GM13977 (cell line): ENCODE measurements at regions not wholly inside any gene's neighbourhood (a gene's known extent, or its start where the extent isn't known, plus 50 kb on each side); places are given as distances from the start of the nearest gene placed in this dataset.

Source experiments
- DNase-seq: peaks from one replicate; pipeline ENCODE4 v3.0.0; 2012; ENCODE audit warnings: low spot score
- CTCF ChIP-seq: IDR thresholded peaks from 2 replicates; pipeline ENCODE4 v1.5.1; 2012; ENCODE audit warnings: mild to moderate bottlenecking, control low read depth; ENCODE audit not compliant: insufficient read depth; ENCODE audit errors: extremely low read depth, missing control alignments
- in situ Hi-C: fragments of 300-500 bp; cut with MboI; formaldehyde crosslinking; loops from one replicate; pipeline ENCODE4 v1.12.0; 2022; ENCODE audit warnings: low sequenced_read_pairs, low pct_unique_long_range_greater_than_20kb, mixed read lengths, inconsistent platforms; ENCODE audit not compliant: unreplicated experiment

- in situ Hi-C loops, result no loop called here
- TF ChIP-seq CTCF, result no peak
Measured at GRCh38 chr4:148822572-148823418, 380.6 kb upstream of the NR3C2 start.

GRCh38 chr4:148814030-148814429 lies 371.8 kb upstream of the NR3C2 start:
- no peak for TF ChIP-seq CTCF

More at GRCh38 chr4:148822572-148823418, 380.6 kb upstream of the NR3C2 start:
- no peak for DNase-seq

GRCh38 chr4:148813289-148813688 lies 371.1 kb upstream of the NR3C2 start:
- in situ Hi-C loops, result no loop called here
- TF ChIP-seq CTCF, result no peak

More at GRCh38 chr4:148814030-148814429, 371.8 kb upstream of the NR3C2 start:
- no peak for DNase-seq
- in situ Hi-C loops, result no loop called here

GRCh38 chr4:148812101-148812500 lies 369.9 kb upstream of the NR3C2 start:
- TF ChIP-seq CTCF, result no peak
- in situ Hi-C loops, result no loop called here
- DNase-seq, result no peak

More at GRCh38 chr4:148813289-148813688, 371.1 kb upstream of the NR3C2 start:
- peak; percentile 5 for DNase-seq

- no peak for TF ChIP-seq CTCF
- no peak for DNase-seq
- in situ Hi-C loops, result no loop called here
Measured at GRCh38 chr4:148810461-148810860, 368.2 kb upstream of the NR3C2 start.

GRCh38 chr4:148808416-148808815 lies 366.2 kb upstream of the NR3C2 start:
- no peak for TF ChIP-seq CTCF

GRCh38 chr4:148800940-148801339 lies 358.7 kb upstream of the NR3C2 start:
- DNase-seq, result no peak
- TF ChIP-seq CTCF, result no peak
- in situ Hi-C loops, result no loop called here

More at GRCh38 chr4:148808416-148808815, 366.2 kb upstream of the NR3C2 start:
- in situ Hi-C loops, result no loop called here
- DNase-seq, result no peak
